ENCODE measurements at regions not wholly inside any gene's neighbourhood (a gene's known extent, or its start where the extent isn't known, plus 50 kb on each side); places are given as distances from the start of the nearest gene placed in this dataset.

GRCh38 chr10:130392031-130392430 lies 255.8 kb downstream of the GLRX3 start:
- TF ChIP-seq CTCF (conservative IDR thresholded peaks at IDR 0.05) (no peak), ZFX (IDR thresholded peaks at IDR 0.05) (no peak)
